GM19467 (cell line): ENCODE measurements at regions not wholly inside any gene's neighbourhood (a gene's known extent, or its start where the extent isn't known, plus 50 kb on each side); places are given as distances from the start of the nearest gene placed in this dataset.

Experiments used
- ATAC-seq: cut with Tn5 transposase; IDR thresholded peaks from one replicate; pipeline ENCODE4 v1.9.1; 2021; ENCODE audit warnings: mild to moderate bottlenecking, moderate library complexity; ENCODE audit not compliant: unreplicated experiment

DNA sequence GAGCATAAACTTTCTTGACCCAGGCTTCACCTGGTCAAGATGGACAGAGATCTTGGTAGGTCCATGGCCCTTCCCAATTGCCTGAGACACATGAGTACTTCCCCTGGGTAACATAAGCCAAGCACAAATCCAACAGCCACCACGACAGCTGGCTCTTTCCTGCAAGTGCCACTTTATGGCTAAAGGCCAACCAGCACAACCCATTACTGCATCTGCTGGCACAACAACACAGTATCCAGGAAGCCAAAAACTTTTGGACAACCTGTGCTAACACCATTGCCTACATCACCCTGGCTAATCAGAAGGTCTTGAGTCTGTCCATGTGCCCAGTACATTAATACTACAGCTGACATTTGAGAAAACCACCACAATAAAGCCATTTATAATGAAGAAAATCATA is 548.0 kb upstream of the SEMA3D start:
- no peak for ATAC-seq

- no peak for ATAC-seq
Measured at GRCh38 chr7:85733169-85733915, 546.5 kb upstream of the SEMA3D start.

- ATAC-seq = no peak
Measured at GRCh38 chr7:85730012-85730411, 543.2 kb upstream of the SEMA3D start.

DNA sequence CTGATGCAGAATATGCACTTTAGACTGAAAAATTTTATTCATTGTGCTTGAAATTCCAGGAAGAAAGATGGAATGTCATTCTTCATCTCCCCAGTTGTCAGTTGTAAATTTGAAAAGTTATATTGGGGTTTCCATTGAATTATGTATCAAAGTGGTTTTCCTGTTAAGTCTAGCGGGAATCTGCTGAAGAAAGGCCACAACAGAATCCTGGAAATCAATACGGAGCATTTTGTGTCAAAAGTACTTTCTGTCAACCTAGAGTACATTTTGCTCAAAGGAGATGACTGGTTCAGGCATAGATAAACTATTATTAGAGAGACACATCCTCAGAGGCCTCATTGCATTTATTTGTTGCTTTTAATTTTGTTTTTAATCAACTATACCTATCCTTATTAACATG is 538.2 kb upstream of the SEMA3D start:
- no peak for ATAC-seq

- ATAC-seq = no peak
Measured at GRCh38 chr7:85719981-85720953, 533.4 kb upstream of the SEMA3D start.

DNA sequence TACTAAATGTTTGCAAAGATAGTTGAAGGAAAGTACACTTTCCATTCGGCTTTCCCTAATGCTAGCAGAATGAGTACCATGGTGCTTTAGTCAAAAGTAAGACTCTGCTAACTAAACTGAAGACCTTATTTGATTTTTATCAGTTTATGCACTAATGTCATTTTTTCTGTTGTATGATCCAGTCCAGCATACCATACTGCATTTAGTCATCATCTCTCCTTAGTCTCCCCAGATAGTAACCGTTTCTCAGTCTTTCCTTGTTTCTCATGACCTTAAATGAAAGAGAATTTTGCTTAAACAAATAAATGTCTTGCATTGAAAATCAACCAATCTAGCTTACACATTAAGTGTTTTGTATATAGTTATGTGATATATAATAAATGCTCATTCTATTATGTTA is 529.5 kb upstream of the SEMA3D start:
- ATAC-seq = no peak

- ATAC-seq = no peak
Measured at GRCh38 chr7:85714951-85715350, 528.1 kb upstream of the SEMA3D start.

- ATAC-seq = no peak
Measured at GRCh38 chr7:85714043-85714578, 527.3 kb upstream of the SEMA3D start.

DNA sequence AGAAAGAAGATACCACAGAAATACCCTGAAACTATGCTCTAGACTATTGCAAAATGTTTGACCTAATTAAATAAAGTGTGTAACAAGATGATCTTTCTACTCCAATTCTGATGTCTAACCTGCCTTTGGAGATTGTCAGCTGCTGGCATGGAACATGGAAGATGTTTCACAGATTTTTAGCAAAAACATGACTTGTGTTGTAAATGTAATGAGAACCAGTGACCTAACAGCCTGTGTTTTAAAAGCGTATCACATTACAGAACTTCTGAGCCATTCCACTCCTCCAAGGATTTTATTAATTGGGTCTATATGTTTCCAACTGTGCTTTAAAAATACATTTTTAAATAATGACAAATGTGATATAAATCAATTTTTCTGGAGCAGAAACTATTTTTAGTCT is 526.3 kb upstream of the SEMA3D start:
- ATAC-seq = no peak

GRCh38 chr7:85711894-85712293 is 525.0 kb upstream of the SEMA3D start:
- ATAC-seq = no peak

- ATAC-seq = no peak
Measured at GRCh38 chr7:85710960-85711359, 524.1 kb upstream of the SEMA3D start.

- no peak for ATAC-seq
Measured at GRCh38 chr7:85708221-85708620, 521.4 kb upstream of the SEMA3D start.

- no peak for ATAC-seq
Measured at GRCh38 chr7:85705076-85705475, 518.2 kb upstream of the SEMA3D start.

GRCh38 chr7:85703251-85704010 is 516.6 kb upstream of the SEMA3D start:
- ATAC-seq = no peak

DNA sequence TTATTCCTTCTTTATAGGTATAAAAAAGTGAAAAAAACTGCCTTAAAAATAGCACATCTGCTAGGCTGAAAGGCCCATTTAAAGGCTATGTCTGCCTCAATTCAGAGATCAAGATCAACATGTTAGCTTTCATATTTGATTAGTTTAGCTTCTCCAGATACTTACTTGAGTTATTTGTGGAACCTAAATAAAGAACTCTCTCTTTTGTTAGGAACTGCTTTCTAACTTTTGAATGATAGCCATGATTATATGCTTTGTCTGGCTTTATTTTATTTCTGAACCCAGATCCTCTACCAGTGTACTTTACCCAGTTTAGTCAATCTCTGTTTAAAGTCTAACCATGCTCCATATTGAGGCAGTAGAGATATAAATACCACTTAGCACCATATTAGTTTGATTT is 515.5 kb upstream of the SEMA3D start:
- ATAC-seq = no peak

GRCh38 chr7:85699482-85699881 is 512.6 kb upstream of the SEMA3D start:
- ATAC-seq = no peak

DNA sequence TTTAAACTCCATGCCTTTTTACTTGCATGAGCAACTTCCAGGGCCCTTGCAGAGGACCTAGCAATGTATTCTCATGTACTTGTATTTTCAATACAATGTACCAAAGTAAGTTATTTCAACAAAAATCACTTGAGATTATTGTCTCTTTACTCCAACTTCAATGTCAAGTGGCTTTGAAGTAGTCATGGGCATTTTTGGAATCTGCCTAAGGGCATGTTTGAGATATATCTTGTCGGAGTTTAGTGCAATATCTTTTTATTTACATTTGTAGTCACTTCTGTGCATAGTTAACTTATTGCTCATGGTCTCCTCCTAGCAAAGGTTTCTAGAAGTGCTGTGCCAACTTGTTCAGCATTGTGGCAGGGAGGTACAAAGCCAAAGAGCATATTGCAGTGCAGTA is 508.7 kb upstream of the SEMA3D start:
- ATAC-seq = no peak

GRCh38 chr7:85695041-85695440 is 508.2 kb upstream of the SEMA3D start:
- ATAC-seq = no peak

- ATAC-seq = no peak
Measured at GRCh38 chr7:85693326-85693725, 506.5 kb upstream of the SEMA3D start.

- ATAC-seq = no peak
Measured at GRCh38 chr7:85688712-85689111, 501.9 kb upstream of the SEMA3D start.
